AG08396 (cell line): ENCODE measurements at regions not wholly inside any gene's neighbourhood (a gene's known extent, or its start where the extent isn't known, plus 50 kb on each side); places are given as distances from the start of the nearest gene placed in this dataset.
A peak's percentile ranks its signal among the peaks of the same experiment; 100 is the strongest.

Experiments
- DNase-seq: peaks from one replicate; pipeline ENCODE4 v3.0.0; 2012; ENCODE audit warnings: low spot score, mixed read lengths

- peak; percentile 62 for DNase-seq
Measured at GRCh38 chrX:42096265-42096920, 173.0 kb upstream of the CASK start.

DNA sequence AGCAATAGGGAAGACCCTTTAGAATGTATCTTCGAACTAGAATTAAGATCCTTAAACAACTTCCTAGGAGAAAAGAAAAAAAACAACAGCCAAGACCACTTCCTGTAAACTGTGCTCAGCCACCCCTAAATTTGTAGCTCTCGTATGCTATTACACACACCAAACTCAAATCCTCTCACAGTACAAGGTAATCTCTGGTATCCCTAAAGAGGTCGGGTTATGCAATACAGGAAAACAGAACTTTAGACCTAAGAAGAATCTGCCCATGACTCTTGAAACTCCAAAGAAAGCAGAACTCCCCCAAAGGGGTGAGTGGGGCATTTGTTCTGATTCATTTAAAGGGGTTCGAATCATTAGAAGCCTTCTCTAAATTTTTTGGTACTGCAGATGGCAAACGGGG is 170.9 kb upstream of the CASK start:
- DNase-seq: no peak

- DNase-seq: no peak
Measured at GRCh38 chrX:42093756-42094155, 170.4 kb upstream of the CASK start.

DNA sequence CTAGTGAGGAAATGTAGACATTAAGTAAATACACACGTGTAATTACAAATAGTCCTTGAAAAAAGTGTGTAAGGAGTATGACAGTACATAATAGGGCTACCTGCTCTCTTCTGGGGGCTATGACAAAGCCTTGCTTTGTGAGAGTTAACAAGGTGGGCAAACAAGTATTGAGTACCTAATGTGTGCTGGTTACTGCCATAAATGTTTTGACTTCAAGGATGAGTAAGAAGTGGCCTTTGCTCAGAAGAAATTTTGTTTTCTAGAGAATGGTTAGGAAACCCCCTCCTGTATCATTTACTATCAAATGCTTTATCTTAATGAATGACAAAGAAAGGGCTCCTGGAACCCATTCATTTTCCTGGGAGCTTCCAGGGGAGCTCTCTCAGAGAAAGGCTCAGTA is 167.0 kb upstream of the CASK start:
- DNase-seq: no peak

DNA sequence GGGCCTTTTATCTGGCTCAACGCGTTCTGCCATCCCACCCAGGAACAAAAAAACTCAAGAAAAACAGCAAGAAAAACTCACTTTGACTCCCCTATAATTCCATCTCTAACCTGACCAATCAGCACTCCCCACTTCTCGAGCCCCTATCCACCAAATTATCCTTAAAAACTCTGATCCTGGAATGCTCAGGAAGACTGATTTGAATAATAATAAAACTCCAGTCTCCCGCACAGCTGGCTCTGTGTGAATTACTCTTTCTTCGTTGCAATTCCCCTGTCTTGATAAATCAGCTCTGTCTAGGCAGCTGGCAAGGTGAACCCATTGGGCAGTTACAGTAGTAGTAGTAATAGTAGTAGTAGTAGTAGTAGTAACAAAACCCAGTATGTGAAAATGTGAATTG is 165.7 kb upstream of the CASK start:
- no peak for DNase-seq

DNA sequence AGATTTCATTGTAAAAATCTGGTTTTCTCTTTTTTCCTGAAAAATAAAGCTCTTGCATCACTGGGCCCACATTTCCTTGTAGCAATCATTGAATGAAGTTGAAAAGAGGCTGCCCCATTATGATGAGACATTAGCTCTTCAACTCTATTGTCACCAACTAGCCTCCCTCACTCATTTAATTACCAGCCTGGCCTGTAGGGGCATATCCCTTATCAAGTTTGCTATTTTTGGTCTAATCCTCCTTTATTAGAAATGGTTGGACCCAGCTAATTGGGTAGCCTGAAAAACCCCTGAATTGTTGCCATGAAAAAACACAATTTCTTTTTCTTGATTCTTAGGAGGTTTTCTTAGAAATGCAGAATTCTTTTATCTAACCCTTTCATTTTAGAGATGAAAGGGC is 164.6 kb upstream of the CASK start:
- no peak for DNase-seq

DNA sequence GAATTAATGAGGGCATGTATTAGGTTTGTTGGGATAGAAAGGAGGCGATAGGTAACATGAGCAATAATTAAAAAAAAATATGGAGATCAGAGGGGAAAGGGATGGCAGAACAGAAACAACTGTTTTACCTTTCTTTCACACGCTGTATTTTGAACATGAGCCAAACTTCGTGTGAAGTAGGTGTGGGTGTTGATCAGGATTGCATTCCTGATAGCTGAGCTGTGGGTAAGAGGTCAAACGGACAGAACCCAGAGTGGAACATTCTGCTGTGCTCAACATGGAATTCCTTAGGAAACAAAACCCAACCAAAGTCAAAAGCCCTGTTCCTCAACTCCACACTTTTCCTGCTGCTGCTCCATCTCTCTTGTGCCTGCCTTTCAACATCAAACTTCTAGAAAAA is 162.5 kb upstream of the CASK start:
- DNase-seq: no peak

DNA sequence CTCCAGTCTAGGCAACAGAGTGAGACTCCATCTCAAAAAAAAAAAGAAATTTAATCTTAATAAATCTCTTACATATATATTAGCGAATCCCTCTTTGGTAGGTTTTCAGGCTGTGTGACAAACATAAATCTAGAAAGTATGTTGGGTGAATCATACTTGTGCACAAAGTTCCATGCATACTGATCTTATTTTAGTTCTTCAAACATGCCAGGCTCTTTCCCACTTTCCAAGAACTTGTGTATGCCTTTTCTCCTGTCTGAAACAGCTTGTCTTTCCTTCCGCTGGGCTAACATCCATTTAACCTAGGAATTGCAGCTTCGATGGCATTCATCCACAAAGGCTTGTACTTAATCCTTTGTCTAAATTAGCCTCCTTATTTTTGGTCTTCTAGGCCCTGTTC is 156.6 kb upstream of the CASK start:
- no peak for DNase-seq

DNA sequence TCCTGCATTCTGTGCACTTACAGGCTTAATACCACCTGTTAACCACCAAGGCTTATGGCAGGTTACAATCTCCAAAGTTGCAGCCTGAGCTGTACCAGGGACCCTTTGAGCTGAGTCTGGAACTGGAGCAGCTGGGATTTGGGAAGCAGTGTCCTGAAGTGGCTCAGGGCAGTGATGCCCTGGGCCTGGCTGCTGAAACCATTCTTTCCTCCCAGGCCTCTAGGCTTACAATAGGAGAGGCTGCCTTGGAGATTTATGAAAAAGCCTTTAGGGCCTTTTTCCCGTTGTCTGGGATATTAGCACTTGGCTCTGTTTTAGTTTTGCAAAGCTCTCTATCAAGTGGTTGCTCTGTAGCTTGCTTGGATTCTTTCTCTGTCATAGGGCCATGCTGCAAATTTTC is 154.3 kb upstream of the CASK start:
- no peak for DNase-seq

- DNase-seq: no peak
Measured at GRCh38 chrX:42075032-42075431, 151.7 kb upstream of the CASK start.

DNA sequence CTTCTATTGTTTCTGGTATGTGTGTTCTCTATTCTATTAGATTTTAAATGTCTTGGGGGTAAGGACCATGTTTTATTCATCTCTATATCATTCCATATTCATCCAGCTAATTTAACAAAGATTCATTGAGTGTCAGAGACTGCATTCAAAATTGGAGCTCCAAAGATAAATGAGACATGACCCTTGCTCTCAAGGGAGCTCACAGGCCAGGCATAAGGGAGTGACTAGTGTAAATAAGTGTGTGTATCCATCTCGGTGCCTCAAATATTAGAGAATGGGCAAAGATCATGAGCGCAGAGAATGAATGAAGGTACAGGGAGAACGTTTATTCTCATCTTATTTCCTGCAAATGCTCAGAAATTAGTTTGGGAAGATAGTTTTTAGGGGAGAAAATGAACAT is 150.1 kb upstream of the CASK start:
- DNase-seq: no peak

GRCh38 chrX:42070866-42071265 is 147.5 kb upstream of the CASK start:
- DNase-seq: no peak

DNA sequence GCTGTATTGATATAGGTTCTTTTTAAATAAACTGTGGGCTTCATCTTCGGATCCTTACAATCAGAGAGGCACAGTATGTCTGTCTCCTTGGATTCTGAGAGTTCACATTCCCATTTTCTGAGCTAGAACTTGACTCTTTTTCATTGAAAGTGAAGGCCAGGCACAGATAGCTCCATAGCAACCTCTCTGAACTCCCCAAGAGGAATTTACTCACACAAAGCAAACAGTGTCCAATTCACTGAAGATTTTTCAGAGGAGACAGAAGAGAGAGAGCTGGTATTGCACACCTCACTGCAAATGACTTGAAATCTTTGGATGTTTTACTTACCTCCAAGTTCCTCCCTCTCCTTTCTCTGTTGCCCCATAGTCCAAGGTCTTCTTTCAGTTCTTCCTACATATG is 130.9 kb upstream of the CASK start:
- no peak for DNase-seq

GRCh38 chrX:42050345-42050744 is 127.0 kb upstream of the CASK start:
- no peak for DNase-seq

DNA sequence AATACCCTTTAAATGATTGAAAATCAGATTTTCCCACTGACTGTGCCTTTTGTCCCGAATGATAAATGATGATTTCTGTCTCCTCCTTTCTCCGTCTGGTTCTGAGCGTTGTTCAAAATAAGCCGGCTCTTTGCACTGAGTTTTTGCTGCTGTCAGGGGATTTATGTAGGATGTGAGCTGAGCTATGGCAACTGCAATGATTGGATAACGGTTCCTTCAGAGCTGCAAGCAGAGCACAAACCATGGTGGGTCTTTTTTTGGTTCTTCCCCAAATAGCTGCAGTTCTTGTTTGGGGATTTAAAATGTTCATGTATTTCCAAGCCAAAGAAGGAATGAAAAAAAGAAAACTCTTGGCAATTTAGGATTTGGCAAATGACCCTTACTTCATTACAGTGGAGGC is 124.5 kb upstream of the CASK start:
- no peak for DNase-seq

DNA sequence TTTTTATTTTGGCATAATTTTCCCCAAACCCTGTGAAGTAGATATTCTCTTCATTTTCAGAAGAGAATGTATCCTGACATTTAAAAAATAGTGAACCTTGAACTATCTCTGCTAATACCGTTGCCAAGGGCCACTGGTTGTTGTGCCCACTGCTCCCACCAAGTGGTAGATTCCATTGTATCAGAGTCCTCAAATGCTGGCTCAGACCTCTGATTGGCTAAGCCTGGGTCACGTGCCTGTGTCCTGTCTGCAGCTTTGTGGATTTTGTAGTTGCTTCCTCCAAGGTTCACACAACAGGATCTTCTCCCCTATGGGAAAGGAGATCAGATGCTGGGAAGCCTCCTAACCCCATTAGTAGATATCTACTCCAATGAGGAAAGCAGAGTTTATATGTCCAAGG is 104.8 kb upstream of the CASK start:
- DNase-seq: no peak

- no peak for DNase-seq
Measured at GRCh38 chrX:42027367-42028000, 104.1 kb upstream of the CASK start.

- no peak for DNase-seq
Measured at GRCh38 chrX:42025861-42026260, 102.5 kb upstream of the CASK start.

DNA sequence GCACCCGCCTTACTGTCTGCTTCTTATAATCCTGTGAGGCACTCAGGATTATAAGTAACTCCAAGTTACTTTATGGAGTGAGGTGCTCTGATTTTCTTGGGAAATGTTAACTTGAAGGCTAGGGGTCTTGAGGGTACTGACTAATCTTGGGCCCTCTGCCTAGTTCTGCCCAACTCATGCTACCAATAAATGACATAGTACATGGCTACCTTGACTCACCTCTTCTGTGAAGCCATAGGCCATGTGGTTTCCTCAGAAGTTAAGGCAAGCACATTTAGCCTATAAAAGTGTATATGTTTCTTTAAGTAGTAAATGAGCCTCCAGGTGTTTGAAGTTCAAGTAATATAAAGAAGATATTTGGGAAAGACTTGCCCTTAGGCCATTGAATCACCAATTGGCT is 99.8 kb upstream of the CASK start:
- no peak for DNase-seq

DNA sequence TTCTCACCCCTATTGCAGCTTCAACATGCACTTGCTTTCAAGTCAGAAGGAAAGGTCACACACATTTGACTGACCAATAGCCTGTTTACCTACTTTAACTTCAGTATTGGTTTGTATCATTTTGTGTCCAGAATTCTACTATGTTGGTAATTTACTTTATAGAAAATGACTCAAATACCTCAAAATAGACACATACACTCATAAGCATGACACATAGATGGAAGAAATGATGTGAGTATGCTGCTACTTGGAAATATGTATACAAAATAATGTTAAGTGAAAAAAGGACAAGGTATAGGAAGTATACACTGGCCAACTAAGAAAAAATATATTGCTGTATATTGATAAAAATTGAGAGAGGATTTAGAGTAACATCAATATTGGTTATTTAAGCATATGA is 98.8 kb upstream of the CASK start:
- no peak for DNase-seq

GRCh38 chrX:42021058-42021457 is 97.7 kb upstream of the CASK start:
- DNase-seq: no peak

- no peak for DNase-seq
Measured at GRCh38 chrX:42020225-42020624, 96.9 kb upstream of the CASK start.

DNA sequence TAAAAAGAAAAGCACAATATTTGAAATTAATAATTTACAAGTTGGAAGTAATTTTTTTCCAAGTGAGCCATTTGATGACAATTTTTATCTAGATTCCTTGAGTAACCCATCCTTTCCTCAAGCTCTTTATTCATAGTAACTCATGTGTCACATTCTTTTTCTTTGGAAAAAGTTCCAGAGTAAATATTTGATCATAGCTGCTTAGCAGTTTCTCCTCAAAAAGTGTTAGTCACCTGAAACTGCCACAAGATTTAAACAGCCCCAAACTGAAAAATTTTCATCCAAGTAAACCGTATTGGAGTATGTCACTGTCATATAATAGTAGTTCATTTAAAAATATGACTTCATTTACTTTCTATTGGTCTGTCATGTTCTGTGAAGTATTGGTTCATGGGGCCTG is 94.6 kb upstream of the CASK start:
- DNase-seq: no peak

DNA sequence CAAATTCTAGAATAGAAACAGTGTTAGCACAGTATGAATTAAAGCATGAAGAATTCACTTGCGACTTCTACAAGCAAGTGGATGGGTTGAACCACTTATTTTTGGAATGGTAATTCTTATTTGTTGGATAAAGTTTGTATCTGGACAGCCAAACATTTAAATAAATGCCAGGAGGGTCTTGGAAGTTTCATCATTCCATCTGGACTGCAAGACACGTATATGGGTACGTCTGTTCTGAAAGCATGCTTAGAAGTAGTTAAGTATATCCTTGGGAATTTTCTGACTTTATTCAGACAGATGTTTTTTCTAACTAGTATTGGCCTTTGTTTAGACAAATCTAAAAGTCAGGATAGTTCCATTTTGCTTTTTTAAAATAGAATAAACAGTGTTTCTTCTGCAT is 77.5 kb upstream of the CASK start:
- DNase-seq: no peak
